ENCODE measurements at regions not wholly inside any gene's neighbourhood (a gene's known extent, or its start where the extent isn't known, plus 50 kb on each side); places are given as distances from the start of the nearest gene placed in this dataset.

- H3K4me1 ChIP-seq (ENCODE audit: control insufficient read depth, insufficient read depth, low read length) = no peaks in the 10 kb centered on the region
- H3K36me3 ChIP-seq (ENCODE audit: control insufficient read depth, insufficient read depth, low read length, severe bottlenecking) = no peaks in the 10 kb centered on the region
- no peaks in the 10 kb centered on the region for H3K9me3 ChIP-seq (ENCODE audit: control insufficient read depth, low read length)
- H3K4me3 ChIP-seq (ENCODE audit: low read length) = no peak overlapping the region
- no peak overlapping the region for H3K9ac ChIP-seq (ENCODE audit: low read length)
- H3K27me3 ChIP-seq (replicated peaks; ENCODE audit: control insufficient read depth, insufficient read depth, low read length) = peaks cover 3% of the 10 kb centered on the region
- no peak for DNase-seq (ENCODE audit: low read depth)
These were observed 502.8 kb downstream of the KLF12 start for GRCh38 chr13:73631411-73631810.

DNA sequence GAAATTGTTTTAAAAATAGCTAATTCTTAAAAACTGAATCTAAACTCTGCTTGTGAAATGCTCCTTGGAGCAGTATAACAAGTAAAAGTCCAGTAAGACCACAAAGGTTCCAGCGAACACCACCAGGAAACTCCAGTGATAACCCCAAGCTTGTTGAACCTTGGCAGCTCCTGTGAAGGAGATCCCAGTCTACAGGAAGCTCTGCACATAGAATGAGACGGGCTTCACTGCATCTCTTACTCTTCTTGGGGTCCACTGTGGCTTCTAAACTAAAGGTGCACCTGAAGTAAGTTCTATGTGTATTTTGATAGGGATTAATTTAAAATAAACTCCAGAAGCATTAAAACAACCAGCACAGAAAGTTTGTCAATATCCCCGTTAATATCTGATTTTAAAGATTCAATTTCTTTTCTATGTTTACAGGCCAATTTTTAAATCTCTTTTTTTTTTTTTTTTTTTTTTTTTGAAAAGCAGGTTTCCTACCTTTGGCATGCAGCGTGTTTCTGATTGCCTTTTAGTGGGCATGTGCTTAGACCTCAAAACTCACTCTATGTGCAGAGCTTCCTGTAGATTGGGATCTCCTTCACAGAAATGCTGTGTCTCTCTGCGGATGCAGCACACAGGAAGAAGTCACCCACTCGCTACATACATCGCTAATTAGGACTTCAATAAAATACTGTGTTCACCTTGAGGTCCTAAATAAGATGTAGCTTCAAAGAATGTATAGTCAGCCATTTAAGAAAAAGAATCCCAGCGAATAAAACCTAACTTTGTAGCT lies 508.5 kb downstream of the KLF12 start:
- no peaks in the 10 kb centered on the region for H3K36me3 ChIP-seq (ENCODE audit: control insufficient read depth, insufficient read depth, low read length, severe bottlenecking)
- no peaks in the 10 kb centered on the region for H3K4me1 ChIP-seq (ENCODE audit: control insufficient read depth, insufficient read depth, low read length)
- H3K4me3 ChIP-seq (ENCODE audit: low read length) = no peak overlapping the region
- no peaks in the 10 kb centered on the region for H3K27me3 ChIP-seq (replicated peaks; ENCODE audit: control insufficient read depth, insufficient read depth, low read length)
- H3K9me3 ChIP-seq (ENCODE audit: control insufficient read depth, low read length) = no peaks in the 10 kb centered on the region
- no peak overlapping the region for H3K9ac ChIP-seq (ENCODE audit: low read length)
- DNase-seq (ENCODE audit: low read depth) = no peak

DNA sequence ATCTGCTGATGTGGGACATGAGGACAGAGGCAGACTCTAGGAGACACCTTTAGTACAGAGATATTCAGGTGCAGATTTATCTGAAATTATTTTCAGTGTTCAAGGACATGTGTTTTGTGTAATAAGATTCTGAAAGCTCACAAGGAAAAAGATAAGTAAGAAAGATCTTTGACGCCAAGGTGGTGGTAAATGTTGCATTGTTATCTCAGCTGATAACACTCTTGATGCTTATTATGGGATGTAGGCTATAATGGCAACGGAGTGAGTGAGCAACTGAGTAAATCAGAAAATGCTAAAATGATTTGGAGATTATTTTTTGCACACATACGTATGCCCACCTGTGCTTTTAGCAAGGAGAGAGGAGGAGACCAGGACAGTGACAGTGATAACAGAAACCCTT lies 510.9 kb downstream of the KLF12 start:
- Histone ChIP-seq H3K9ac (ENCODE audit: low read length) (no peak overlapping the region), H3K4me3 (ENCODE audit: low read length) (no peak overlapping the region), H3K9me3 (ENCODE audit: control insufficient read depth, low read length) (no peaks in the 10 kb centered on the region), H3K27me3 (replicated peaks; ENCODE audit: control insufficient read depth, insufficient read depth, low read length) (no peaks in the 10 kb centered on the region), H3K4me1 (ENCODE audit: control insufficient read depth, insufficient read depth, low read length) (no peaks in the 10 kb centered on the region), H3K36me3 (ENCODE audit: control insufficient read depth, insufficient read depth, low read length, severe bottlenecking) (no peaks in the 10 kb centered on the region)
- no peak for DNase-seq (ENCODE audit: low read depth)

- Histone ChIP-seq H3K9ac (ENCODE audit: low read length) (no peak overlapping the region), H3K4me3 (ENCODE audit: low read length) (no peak overlapping the region), H3K9me3 (ENCODE audit: control insufficient read depth, low read length) (no peaks in the 10 kb centered on the region), H3K36me3 (ENCODE audit: control insufficient read depth, insufficient read depth, low read length, severe bottlenecking) (no peaks in the 10 kb centered on the region), H3K4me1 (ENCODE audit: control insufficient read depth, insufficient read depth, low read length) (no peaks in the 10 kb centered on the region), H3K27me3 (replicated peaks; ENCODE audit: control insufficient read depth, insufficient read depth, low read length) (no peaks in the 10 kb centered on the region)
- DNase-seq (ENCODE audit: low read depth) = no peak
These were observed 511.8 kb downstream of the KLF12 start for GRCh38 chr13:73622381-73622780.

GRCh38 chr13:73618275-73618865 lies 515.8 kb downstream of the KLF12 start:
- Histone ChIP-seq H3K36me3 (ENCODE audit: control insufficient read depth, insufficient read depth, low read length, severe bottlenecking) (no peaks in the 10 kb centered on the region), H3K9me3 (ENCODE audit: control insufficient read depth, low read length) (peaks cover 2% of the 10 kb centered on the region), H3K9ac (ENCODE audit: low read length) (no peak overlapping the region), H3K27me3 (replicated peaks; ENCODE audit: control insufficient read depth, insufficient read depth, low read length) (no peaks in the 10 kb centered on the region), H3K4me3 (ENCODE audit: low read length) (no peak overlapping the region), H3K4me1 (ENCODE audit: control insufficient read depth, insufficient read depth, low read length) (no peaks in the 10 kb centered on the region)
- peak; percentile 38 for DNase-seq (ENCODE audit: low read depth)

- no peak for DNase-seq (ENCODE audit: low read depth)
- H3K9me3 ChIP-seq (ENCODE audit: control insufficient read depth, low read length) = peaks cover 2% of the 10 kb centered on the region
These were observed 517.3 kb downstream of the KLF12 start for GRCh38 chr13:73616861-73617260.

GRCh38 chr13:73610799-73611592 lies 523.2 kb downstream of the KLF12 start:
- no peak overlapping the region for H3K9ac ChIP-seq (ENCODE audit: low read length)
- H3K9me3 ChIP-seq (ENCODE audit: control insufficient read depth, low read length) = peaks cover 2% of the 10 kb centered on the region
- H3K27me3 ChIP-seq (replicated peaks; ENCODE audit: control insufficient read depth, insufficient read depth, low read length) = no peaks in the 10 kb centered on the region
- H3K4me3 ChIP-seq (ENCODE audit: low read length) = no peak overlapping the region
- H3K4me1 ChIP-seq (ENCODE audit: control insufficient read depth, insufficient read depth, low read length) = no peaks in the 10 kb centered on the region
- no peaks in the 10 kb centered on the region for H3K36me3 ChIP-seq (ENCODE audit: control insufficient read depth, insufficient read depth, low read length, severe bottlenecking)
- DNase-seq (ENCODE audit: low read depth) = no peak

More at GRCh38 chr13:73616861-73617260, 517.3 kb downstream of the KLF12 start:
- no peak overlapping the region for H3K4me3 ChIP-seq (ENCODE audit: low read length)
- no peaks in the 10 kb centered on the region for H3K36me3 ChIP-seq (ENCODE audit: control insufficient read depth, insufficient read depth, low read length, severe bottlenecking)
- H3K4me1 ChIP-seq (ENCODE audit: control insufficient read depth, insufficient read depth, low read length) = no peaks in the 10 kb centered on the region
- no peaks in the 10 kb centered on the region for H3K27me3 ChIP-seq (replicated peaks; ENCODE audit: control insufficient read depth, insufficient read depth, low read length)
- H3K9ac ChIP-seq (ENCODE audit: low read length) = no peak overlapping the region

DNA sequence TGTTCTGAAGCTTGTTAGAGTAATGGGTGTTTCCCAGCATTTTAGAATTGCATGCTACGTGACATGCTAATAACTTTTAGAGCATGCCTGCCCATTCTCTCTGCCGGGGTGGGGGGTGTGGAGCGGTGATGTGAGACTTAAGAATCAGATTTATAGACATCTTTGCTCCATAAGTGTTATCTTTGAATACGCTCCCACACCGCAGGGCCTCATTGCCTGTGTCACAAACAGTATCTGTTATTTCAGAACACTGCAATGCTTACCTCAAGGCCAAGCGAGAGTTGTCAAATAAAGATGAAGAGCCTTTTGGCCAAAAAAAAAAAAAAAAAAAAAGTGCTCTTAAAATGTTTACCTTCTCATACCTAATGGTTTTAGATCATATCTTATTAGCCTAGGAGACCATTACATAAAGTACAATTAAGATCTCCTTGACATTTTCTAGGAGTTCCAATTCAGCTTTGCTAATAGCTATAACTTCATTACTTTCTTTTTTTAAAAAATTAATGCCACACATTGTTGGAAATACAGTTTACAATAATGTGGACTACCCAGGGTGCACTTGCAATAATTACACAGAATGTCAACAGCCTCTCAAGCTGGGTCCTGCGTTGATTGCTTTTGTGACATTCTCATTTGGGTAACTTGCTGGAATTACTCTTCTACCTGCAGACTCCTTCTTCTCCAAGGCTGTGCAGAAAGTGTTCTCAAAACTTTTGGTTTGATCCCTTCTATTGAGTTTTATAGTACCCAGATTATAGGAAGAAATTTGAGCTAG lies 525.3 kb downstream of the KLF12 start:
- Histone ChIP-seq H3K4me1 (ENCODE audit: control insufficient read depth, insufficient read depth, low read length) (no peaks in the 10 kb centered on the region), H3K36me3 (ENCODE audit: control insufficient read depth, insufficient read depth, low read length, severe bottlenecking) (no peaks in the 10 kb centered on the region), H3K9ac (ENCODE audit: low read length) (no peak overlapping the region), H3K9me3 (ENCODE audit: control insufficient read depth, low read length) (peaks cover 9% of the 10 kb centered on the region), H3K4me3 (ENCODE audit: low read length) (no peak overlapping the region), H3K27me3 (replicated peaks; ENCODE audit: control insufficient read depth, insufficient read depth, low read length) (no peaks in the 10 kb centered on the region)
- DNase-seq (ENCODE audit: low read depth) = no peak

DNA sequence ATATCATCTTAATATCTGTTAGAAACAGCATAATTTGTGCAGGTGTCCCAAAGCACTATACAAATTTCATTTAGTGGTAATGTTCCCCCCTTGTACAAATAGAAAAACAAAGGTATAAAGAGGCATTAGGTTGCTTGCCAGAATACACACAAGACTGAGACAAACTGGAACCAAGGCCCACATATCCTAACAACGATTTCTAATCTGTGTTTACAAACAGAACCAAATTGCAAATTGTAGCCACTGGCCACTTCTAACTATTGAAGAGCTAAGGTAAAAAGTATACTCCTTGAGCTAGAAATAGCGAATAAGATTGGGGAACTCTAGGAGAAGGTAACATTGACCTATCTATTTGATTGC lies 526.1 kb downstream of the KLF12 start:
- Histone ChIP-seq H3K4me3 (ENCODE audit: low read length) (no peak overlapping the region), H3K4me1 (ENCODE audit: control insufficient read depth, insufficient read depth, low read length) (no peaks in the 10 kb centered on the region), H3K27me3 (replicated peaks; ENCODE audit: control insufficient read depth, insufficient read depth, low read length) (no peaks in the 10 kb centered on the region), H3K36me3 (ENCODE audit: control insufficient read depth, insufficient read depth, low read length, severe bottlenecking) (no peaks in the 10 kb centered on the region), H3K9ac (ENCODE audit: low read length) (no peak overlapping the region), H3K9me3 (ENCODE audit: control insufficient read depth, low read length) (peaks cover 7% of the 10 kb centered on the region)
- DNase-seq (ENCODE audit: low read depth) = no peak

DNA sequence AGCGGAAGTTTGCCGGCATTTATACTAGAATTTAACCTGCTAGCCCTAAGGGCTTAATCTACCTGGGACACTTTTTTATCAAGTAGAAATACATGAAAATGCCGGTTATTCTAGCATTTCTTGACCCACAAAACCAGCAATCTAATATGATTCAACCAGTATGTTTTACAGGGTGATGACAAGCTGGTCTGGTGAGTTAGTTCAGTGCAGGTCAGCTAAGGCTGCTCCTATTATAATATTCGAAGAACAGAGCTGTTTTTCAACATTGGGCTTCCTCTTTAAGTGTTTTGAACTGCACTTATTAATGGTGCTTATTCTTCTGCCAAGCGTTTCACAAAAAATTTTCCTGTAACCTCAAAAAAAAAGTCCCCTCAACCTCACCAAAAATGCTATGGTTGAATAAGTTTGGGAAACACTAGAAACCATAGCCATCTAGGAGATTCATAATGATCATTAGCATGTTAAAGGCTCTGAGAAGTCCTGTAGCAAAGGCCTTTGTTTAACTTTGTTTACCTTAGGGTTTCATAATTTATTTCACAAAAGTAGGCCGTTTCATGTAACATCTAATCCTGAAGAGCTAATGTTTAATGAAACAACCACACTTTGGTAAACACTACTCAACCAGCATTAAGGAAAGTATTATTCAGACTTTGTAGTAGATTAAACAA lies 526.6 kb downstream of the KLF12 start:
- Histone ChIP-seq H3K9ac (ENCODE audit: low read length) (no peak overlapping the region), H3K27me3 (replicated peaks; ENCODE audit: control insufficient read depth, insufficient read depth, low read length) (no peaks in the 10 kb centered on the region), H3K36me3 (ENCODE audit: control insufficient read depth, insufficient read depth, low read length, severe bottlenecking) (no peaks in the 10 kb centered on the region), H3K9me3 (ENCODE audit: control insufficient read depth, low read length) (peaks cover 7% of the 10 kb centered on the region), H3K4me3 (ENCODE audit: low read length) (no peak overlapping the region), H3K4me1 (ENCODE audit: control insufficient read depth, insufficient read depth, low read length) (no peaks in the 10 kb centered on the region)
- DNase-seq (ENCODE audit: low read depth) = no peak
